Karpas-422 (cell line): ENCODE measurements at regions not wholly inside any gene's neighbourhood (a gene's known extent, or its start where the extent isn't known, plus 50 kb on each side); places are given as distances from the start of the nearest gene placed in this dataset.

Source experiments
- DNase-seq: peaks from one replicate; pipeline ENCODE4 v3.0.0-alpha.2; 2015
- H2AFZ ChIP-seq: fragments of 200-600 bp; sonication (generic); 2 replicates; pipeline ENCODE4 v1.6.1; 2014; ENCODE audit warnings: antibody characterized with exemption, low read length, mixed read lengths
- H3K27ac ChIP-seq: fragments of 200-600 bp; sonication (generic); 2 replicates; pipeline ENCODE4 v1.5.1; 2014; ENCODE audit warnings: mild to moderate bottlenecking, low read length, moderate library complexity
- H3K27me3 ChIP-seq: fragments of 200-600 bp; sonication (generic); 2 replicates; pipeline ENCODE4 v1.6.1; 2014; ENCODE audit warnings: low read length, mixed read lengths
- H3K36me3 ChIP-seq: fragments of 200-600 bp; sonication (generic); 2 replicates; pipeline ENCODE4 v1.6.1; 2014; ENCODE audit warnings: low read length, mixed read lengths; ENCODE audit not compliant: insufficient read depth
- H3K4me1 ChIP-seq: fragments of 200-600 bp; sonication (generic); 2 replicates; pipeline ENCODE4 v1.6.1; 2014; ENCODE audit warnings: mild to moderate bottlenecking, low read length, mixed read lengths
- H3K4me2 ChIP-seq: fragments of 200-600 bp; sonication (generic); 2 replicates; pipeline ENCODE4 v1.6.1; 2014; ENCODE audit warnings: low read length, low read depth, mild to moderate bottlenecking; ENCODE audit not compliant: poor library complexity, severe bottlenecking
- H3K4me3 ChIP-seq: fragments of 200-600 bp; sonication (generic); 2 replicates; pipeline ENCODE4 v1.5.1; 2014; ENCODE audit warnings: mild to moderate bottlenecking, antibody characterized with exemption, low read length, mixed read lengths
- H3K79me2 ChIP-seq: fragments of 200-600 bp; sonication (generic); 2 replicates; pipeline ENCODE4 v1.6.1; 2014; ENCODE audit warnings: mild to moderate bottlenecking, low read length, mixed read lengths
- H3K9ac ChIP-seq: fragments of 200-600 bp; sonication (generic); 2 replicates; pipeline ENCODE4 v1.6.0; 2014; ENCODE audit warnings: low read length
- H3K9me2 ChIP-seq: fragments of 200-600 bp; sonication (generic), shearing (Covaris generic); replicated peaks from 2 replicates; pipeline ENCODE4 v1.6.0; 2014; ENCODE audit warnings: mild to moderate bottlenecking, low read length, moderate library complexity; ENCODE audit not compliant: insufficient read depth
- H3K9me3 ChIP-seq: fragments of 300-700, 200-600 bp; sonication (generic); 2 replicates; pipeline ENCODE4 v1.6.1; 2014; ENCODE audit warnings: low read length, mixed read lengths
- H4K20me1 ChIP-seq: fragments of 200-600 bp; sonication (generic); 2 replicates; pipeline ENCODE4 v1.6.1; 2014; ENCODE audit warnings: mild to moderate bottlenecking, antibody characterized with exemption, low read length, low read depth; ENCODE audit not compliant: insufficient read depth

GRCh38 chr6:132961610-132962009 is 147.2 kb downstream of the RPS12 start:
- Histone ChIP-seq H4K20me1 (no peaks in the 10 kb centered on the region), H3K27ac (no peak overlapping the region), H3K9ac (no peak overlapping the region), H3K9me3 (no peaks in the 10 kb centered on the region), H3K79me2 (no peaks in the 10 kb centered on the region), H3K4me2 (no peak overlapping the region), H3K9me2 (no peaks in the 10 kb centered on the region), H3K4me3 (no peak overlapping the region), H3K27me3 (no peaks in the 10 kb centered on the region), H3K4me1 (no peaks in the 10 kb centered on the region), H2AFZ (no peak overlapping the region), H3K36me3 (no peaks in the 10 kb centered on the region)
- DNase-seq: peak; percentile 63

- Histone ChIP-seq H3K27me3 (no peaks in the 10 kb centered on the region), H3K9me2 (no peaks in the 10 kb centered on the region), H3K27ac (no peak overlapping the region), H3K9me3 (no peaks in the 10 kb centered on the region), H3K36me3 (no peaks in the 10 kb centered on the region), H3K79me2 (no peaks in the 10 kb centered on the region), H4K20me1 (no peaks in the 10 kb centered on the region), H3K9ac (no peak overlapping the region), H3K4me1 (no peaks in the 10 kb centered on the region), H3K4me2 (no peak overlapping the region), H2AFZ (no peak overlapping the region), H3K4me3 (no peak overlapping the region)
- DNase-seq: peak; percentile 81
Observed at GRCh38 chr6:132962936-132963868, 148.8 kb downstream of the RPS12 start.

GRCh38 chr6:132964101-132964867 is 149.9 kb downstream of the RPS12 start:
- H3K4me3 ChIP-seq: no peak overlapping the region
- no peak overlapping the region for H2AFZ ChIP-seq
- no peaks in the 10 kb centered on the region for H3K79me2 ChIP-seq
- no peaks in the 10 kb centered on the region for H3K4me1 ChIP-seq
- no peak overlapping the region for H3K27ac ChIP-seq
- no peaks in the 10 kb centered on the region for H3K27me3 ChIP-seq
- H3K9me2 ChIP-seq: no peaks in the 10 kb centered on the region
- H4K20me1 ChIP-seq: no peaks in the 10 kb centered on the region
- H3K9me3 ChIP-seq: no peaks in the 10 kb centered on the region
- no peak overlapping the region for H3K9ac ChIP-seq
- no peaks in the 10 kb centered on the region for H3K36me3 ChIP-seq
- DNase-seq: no peak
- H3K4me2 ChIP-seq: no peak overlapping the region

- H3K4me2 ChIP-seq: no peak overlapping the region
- H4K20me1 ChIP-seq: no peaks in the 10 kb centered on the region
Observed at GRCh38 chr6:132964868-132965382, 150.6 kb downstream of the RPS12 start.

GRCh38 chr6:132967871-132968270 is 153.5 kb downstream of the RPS12 start:
- DNase-seq: no peak
- Histone ChIP-seq H3K27me3 (no peaks in the 10 kb centered on the region), H3K9me3 (no peaks in the 10 kb centered on the region), H4K20me1 (no peaks in the 10 kb centered on the region), H3K9me2 (no peaks in the 10 kb centered on the region), H3K79me2 (no peaks in the 10 kb centered on the region), H3K4me2 (no peak overlapping the region), H3K36me3 (no peaks in the 10 kb centered on the region), H3K27ac (no peak overlapping the region), H3K4me3 (no peak overlapping the region), H2AFZ (no peak overlapping the region), H3K4me1 (no peaks in the 10 kb centered on the region), H3K9ac (no peak overlapping the region)

More at GRCh38 chr6:132964868-132965382, 150.6 kb downstream of the RPS12 start:
- H3K9me2 ChIP-seq: no peaks in the 10 kb centered on the region
- H3K79me2 ChIP-seq: no peaks in the 10 kb centered on the region
- no peaks in the 10 kb centered on the region for H3K9me3 ChIP-seq
- no peaks in the 10 kb centered on the region for H3K4me1 ChIP-seq
- no peak for DNase-seq
- H3K27me3 ChIP-seq: no peaks in the 10 kb centered on the region
- H3K27ac ChIP-seq: no peak overlapping the region
- H2AFZ ChIP-seq: no peak overlapping the region
- H3K36me3 ChIP-seq: no peaks in the 10 kb centered on the region
- H3K4me3 ChIP-seq: no peak overlapping the region
- H3K9ac ChIP-seq: no peak overlapping the region

GRCh38 chr6:132968419-132968950 is 154.1 kb downstream of the RPS12 start:
- H3K79me2 ChIP-seq: no peaks in the 10 kb centered on the region
- H3K36me3 ChIP-seq: no peaks in the 10 kb centered on the region

GRCh38 chr6:132969196-132969595 is 154.8 kb downstream of the RPS12 start:
- Histone ChIP-seq H3K36me3 (no peaks in the 10 kb centered on the region), H3K27me3 (no peaks in the 10 kb centered on the region), H2AFZ (no peak overlapping the region), H3K79me2 (no peaks in the 10 kb centered on the region), H3K4me2 (no peak overlapping the region), H4K20me1 (no peaks in the 10 kb centered on the region), H3K9me3 (no peaks in the 10 kb centered on the region), H3K4me3 (no peak overlapping the region), H3K9me2 (no peaks in the 10 kb centered on the region), H3K27ac (no peak overlapping the region), H3K9ac (no peak overlapping the region), H3K4me1 (no peaks in the 10 kb centered on the region)
- DNase-seq: no peak

More at GRCh38 chr6:132968419-132968950, 154.1 kb downstream of the RPS12 start:
- no peak for DNase-seq
- H4K20me1 ChIP-seq: no peaks in the 10 kb centered on the region
- no peaks in the 10 kb centered on the region for H3K9me3 ChIP-seq
- H3K4me3 ChIP-seq: no peak overlapping the region
- H3K4me2 ChIP-seq: no peak overlapping the region
- H3K9me2 ChIP-seq: no peaks in the 10 kb centered on the region
- H3K27me3 ChIP-seq: no peaks in the 10 kb centered on the region
- H3K27ac ChIP-seq: no peak overlapping the region
- no peaks in the 10 kb centered on the region for H3K4me1 ChIP-seq
- H2AFZ ChIP-seq: no peak overlapping the region
- no peak overlapping the region for H3K9ac ChIP-seq

GRCh38 chr6:132971676-132972075 is 157.3 kb downstream of the RPS12 start:
- Histone ChIP-seq H3K9me3 (no peaks in the 10 kb centered on the region), H3K4me2 (no peak overlapping the region), H3K9me2 (no peaks in the 10 kb centered on the region), H3K4me3 (no peak overlapping the region), H4K20me1 (no peaks in the 10 kb centered on the region), H3K9ac (no peak overlapping the region), H3K27me3 (no peaks in the 10 kb centered on the region), H3K36me3 (no peaks in the 10 kb centered on the region), H3K27ac (no peak overlapping the region), H3K79me2 (no peaks in the 10 kb centered on the region), H3K4me1 (no peaks in the 10 kb centered on the region), H2AFZ (no peak overlapping the region)
- DNase-seq: no peak
